A549 (cell line): ENCODE measurements at regions not wholly inside any gene's neighbourhood (a gene's known extent, or its start where the extent isn't known, plus 50 kb on each side); places are given as distances from the start of the nearest gene placed in this dataset.

ENCODE experiments used
- BHLHE40 ChIP-seq: IDR thresholded peaks from 2 replicates; pipeline ENCODE4 v1.6.1; 2012; ENCODE audit warnings: low read depth, low read length, inconsistent platforms
- CHD2 ChIP-seq: fragments of 150-350 bp; IDR thresholded peaks from 2 replicates; pipeline ENCODE4 v1.6.1; 2014; ENCODE audit warnings: low read length; ENCODE audit not compliant: partially characterized antibody
- CTCF ChIP-seq: fragments of >200 bp; sonication (Bioruptor Twin); formaldehyde crosslinking; IDR thresholded peaks from 3 replicates; pipeline ENCODE4 v1.5.1; 2016
- EP300 ChIP-seq, 2 experiments: fragments of >200 bp; sonication (Bioruptor Twin); formaldehyde crosslinking; IDR thresholded peaks; 2 replicates in 1 of 2; 3 replicates in 1 of 2; pipeline ENCODE4 v1.6.1; 2016 to 2017
- JUNB ChIP-seq: fragments of >200 bp; sonication (Bioruptor Twin); formaldehyde crosslinking; IDR thresholded peaks from 2 replicates; pipeline ENCODE4 v1.6.1; 2016
- MYC ChIP-seq: IDR thresholded peaks from 2 replicates; pipeline ENCODE4 v1.6.1; 2012; ENCODE audit warnings: mild to moderate bottlenecking, inconsistent platforms, low read length, improper control_type of control experiment, borderline replicate concordance
- POLR2A ChIP-seq: IDR thresholded peaks from 2 replicates; pipeline ENCODE4 v1.6.1; 2012; ENCODE audit warnings: mild to moderate bottlenecking, low read length
- REST ChIP-seq: fragments of 200-600 bp; sonication (generic); IDR thresholded peaks from 2 replicates; pipeline ENCODE4 v1.6.1; 2016; ENCODE audit warnings: antibody characterized with exemption, mild to moderate bottlenecking, moderate library complexity
- ZSCAN20 ChIP-seq: fragments of 250-450 bp; sonication (Bioruptor Pico); IDR thresholded peaks from 2 replicates; pipeline ENCODE4 v1.8.0; 2022; ENCODE audit warnings: mild to moderate bottlenecking, moderate library complexity

GRCh38 chr2:240248721-240249422 lies 108.4 kb upstream of the OTOS start:
- TF ChIP-seq EP300 (IDR thresholded peaks at IDR 0.05) (no peak), POLR2A (no peak), CHD2 (no peak), REST (no peak), CTCF (no peak), BHLHE40 (no peak), ZSCAN20 (CRISPR knock-in tag) (no peak), JUNB (no peak), MYC (no peak)
